AG09309 (cell line): ENCODE measurements at regions not wholly inside any gene's neighbourhood (a gene's known extent, or its start where the extent isn't known, plus 50 kb on each side); places are given as distances from the start of the nearest gene placed in this dataset.

Source experiments
- DNase-seq: peaks from one replicate; pipeline ENCODE4 v3.0.0-alpha.2; 2010; ENCODE audit warnings: low read depth
- H3K4me3 ChIP-seq: 2 replicates; pipeline ENCODE4 v1.5.1; 2011; ENCODE audit warnings: mild to moderate bottlenecking, low read depth, low read length, moderate library complexity; ENCODE audit not compliant: control insufficient read depth
- TF ChIP-seq, protein P1 (sequence below): IDR thresholded peaks from 2 replicates; pipeline ENCODE4 v1.5.1; 2011; ENCODE audit warnings: mild to moderate bottlenecking, low read depth, low read length, inconsistent platforms; ENCODE audit not compliant: insufficient read depth, control insufficient read depth; ENCODE audit errors: missing control alignments

DNA sequence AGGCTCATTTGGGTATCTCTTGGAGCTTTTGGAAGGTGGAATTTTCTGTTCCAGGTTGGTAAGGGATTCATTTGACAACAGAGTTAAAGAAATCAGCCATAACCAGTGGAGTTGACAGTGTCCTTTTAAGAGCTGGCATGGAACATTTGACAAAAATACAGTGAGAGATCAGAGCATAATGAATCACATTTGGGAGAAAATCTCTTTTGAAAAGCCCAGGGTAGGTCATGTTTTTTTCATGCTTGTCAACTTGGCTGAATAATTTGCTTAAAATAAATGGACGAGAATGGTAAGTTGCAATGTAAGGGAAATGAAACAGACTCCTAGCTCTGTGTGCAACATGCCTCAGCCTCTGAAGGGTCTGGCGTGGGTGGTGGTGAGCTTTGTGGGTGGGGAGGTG lies 235.3 kb upstream of the N4BP1 start:
- TF ChIP-seq, protein P1, sequence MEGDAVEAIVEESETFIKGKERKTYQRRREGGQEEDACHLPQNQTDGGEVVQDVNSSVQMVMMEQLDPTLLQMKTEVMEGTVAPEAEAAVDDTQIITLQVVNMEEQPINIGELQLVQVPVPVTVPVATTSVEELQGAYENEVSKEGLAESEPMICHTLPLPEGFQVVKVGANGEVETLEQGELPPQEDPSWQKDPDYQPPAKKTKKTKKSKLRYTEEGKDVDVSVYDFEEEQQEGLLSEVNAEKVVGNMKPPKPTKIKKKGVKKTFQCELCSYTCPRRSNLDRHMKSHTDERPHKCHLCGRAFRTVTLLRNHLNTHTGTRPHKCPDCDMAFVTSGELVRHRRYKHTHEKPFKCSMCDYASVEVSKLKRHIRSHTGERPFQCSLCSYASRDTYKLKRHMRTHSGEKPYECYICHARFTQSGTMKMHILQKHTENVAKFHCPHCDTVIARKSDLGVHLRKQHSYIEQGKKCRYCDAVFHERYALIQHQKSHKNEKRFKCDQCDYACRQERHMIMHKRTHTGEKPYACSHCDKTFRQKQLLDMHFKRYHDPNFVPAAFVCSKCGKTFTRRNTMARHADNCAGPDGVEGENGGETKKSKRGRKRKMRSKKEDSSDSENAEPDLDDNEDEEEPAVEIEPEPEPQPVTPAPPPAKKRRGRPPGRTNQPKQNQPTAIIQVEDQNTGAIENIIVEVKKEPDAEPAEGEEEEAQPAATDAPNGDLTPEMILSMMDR = no peak
- no peak overlapping the region for H3K4me3 ChIP-seq
- no peak for DNase-seq

DNA sequence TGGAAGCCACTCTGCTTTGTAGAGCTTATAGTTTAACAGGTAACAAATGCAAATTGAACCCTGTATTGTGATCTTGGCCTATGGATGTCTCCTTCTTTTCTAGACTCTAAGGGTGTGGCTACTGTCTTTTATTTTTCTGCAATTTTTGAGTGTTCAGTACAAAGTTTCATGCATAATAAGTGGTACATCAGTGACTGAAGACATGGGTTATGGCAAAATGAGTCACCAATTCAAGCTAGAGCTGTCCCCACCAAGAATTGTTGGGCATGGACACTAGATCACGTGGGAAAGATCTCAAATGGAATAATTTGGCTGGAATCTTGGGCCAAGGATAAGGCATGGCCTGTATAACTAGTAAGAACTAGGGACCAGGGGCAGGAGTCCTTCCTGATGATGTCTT lies 228.4 kb upstream of the N4BP1 start:
- DNase-seq = no peak
- H3K4me3 ChIP-seq = no peak overlapping the region
- TF ChIP-seq, protein P1 = no peak

DNA sequence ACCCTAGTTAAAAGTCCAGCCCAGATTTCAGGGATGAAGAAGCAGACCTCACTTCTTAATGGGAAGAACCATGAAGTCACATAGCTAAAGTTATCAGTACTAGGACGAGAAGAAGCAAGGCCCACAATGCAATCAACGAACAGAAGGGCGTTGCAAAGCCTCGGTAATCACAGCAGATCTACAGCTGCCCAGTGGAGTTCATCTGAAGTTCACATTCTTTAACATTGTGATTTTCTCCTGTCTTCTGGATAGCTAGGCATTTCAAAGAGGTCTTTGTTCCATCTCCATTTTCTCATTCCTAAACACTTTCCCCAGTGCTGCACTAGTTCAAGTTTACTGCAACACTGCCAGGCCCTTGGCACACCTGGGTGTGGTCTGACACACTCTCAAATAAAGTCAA lies 226.7 kb upstream of the N4BP1 start:
- no peak overlapping the region for H3K4me3 ChIP-seq
- DNase-seq = no peak
- TF ChIP-seq, protein P1 = no peak

DNA sequence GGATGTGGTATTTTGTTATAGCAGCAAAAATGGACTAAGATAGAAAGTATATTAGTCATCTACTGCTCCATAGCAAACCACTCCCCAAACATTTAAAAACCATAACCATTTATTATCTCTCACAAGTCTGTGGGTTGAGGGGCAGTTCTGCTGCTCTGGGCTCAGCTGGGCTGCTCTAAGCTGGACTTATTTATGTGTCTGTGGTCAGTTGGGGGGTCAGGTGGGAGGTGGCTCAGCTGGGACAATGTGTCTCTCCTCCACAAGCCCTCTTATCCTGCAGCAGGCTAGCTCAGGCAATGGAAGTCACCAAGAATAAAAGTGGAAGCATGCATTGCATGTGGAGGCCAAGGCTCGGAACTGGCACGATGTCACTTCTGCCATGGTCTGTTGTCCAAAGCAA lies 226.1 kb upstream of the N4BP1 start:
- TF ChIP-seq, protein P1 = no peak
- H3K4me3 ChIP-seq = no peak overlapping the region
- no peak for DNase-seq

DNA sequence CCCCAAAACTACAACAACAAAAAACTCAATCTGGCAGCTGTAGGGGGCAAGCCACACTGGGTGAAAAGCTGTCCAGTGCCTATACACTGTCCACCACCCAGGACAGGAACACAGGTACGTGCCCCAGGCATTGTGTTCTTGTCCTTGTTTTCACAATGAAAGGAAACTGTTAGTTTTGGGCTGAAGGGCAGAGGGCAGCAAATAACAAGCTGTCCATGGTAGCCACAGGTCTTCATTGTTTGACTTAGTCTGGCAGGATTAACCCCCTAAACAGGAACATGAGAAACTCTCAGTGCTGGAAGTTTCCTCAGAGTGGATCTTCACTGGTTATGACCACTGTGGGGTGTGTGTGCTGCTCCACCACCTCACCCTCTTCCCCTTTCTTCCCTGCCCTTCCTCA lies 224.6 kb upstream of the N4BP1 start:
- no peak overlapping the region for H3K4me3 ChIP-seq
- DNase-seq = no peak
- TF ChIP-seq, protein P1 = no peak

DNA sequence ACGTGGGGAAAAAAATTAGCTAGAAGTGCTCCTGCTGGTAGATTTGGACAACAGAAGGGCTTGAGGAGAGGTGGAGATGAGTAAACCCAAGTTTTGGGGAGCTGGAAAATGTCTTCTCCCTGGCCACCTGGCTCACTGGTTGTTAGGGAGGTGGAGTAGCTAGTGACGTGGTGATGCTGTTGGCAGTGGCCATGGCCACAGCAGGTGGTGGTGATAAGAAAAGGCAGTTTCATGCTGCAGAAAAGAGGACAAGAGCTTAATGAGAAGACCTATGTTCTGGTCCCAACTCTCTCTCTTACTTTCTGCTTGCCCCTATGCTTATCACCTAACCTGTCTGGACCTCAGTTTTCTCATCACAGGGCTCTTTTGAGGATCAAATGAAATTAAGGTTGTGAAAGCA lies 223.5 kb upstream of the N4BP1 start:
- H3K4me3 ChIP-seq = no peak overlapping the region
- TF ChIP-seq, protein P1 = no peak
- DNase-seq = no peak

DNA sequence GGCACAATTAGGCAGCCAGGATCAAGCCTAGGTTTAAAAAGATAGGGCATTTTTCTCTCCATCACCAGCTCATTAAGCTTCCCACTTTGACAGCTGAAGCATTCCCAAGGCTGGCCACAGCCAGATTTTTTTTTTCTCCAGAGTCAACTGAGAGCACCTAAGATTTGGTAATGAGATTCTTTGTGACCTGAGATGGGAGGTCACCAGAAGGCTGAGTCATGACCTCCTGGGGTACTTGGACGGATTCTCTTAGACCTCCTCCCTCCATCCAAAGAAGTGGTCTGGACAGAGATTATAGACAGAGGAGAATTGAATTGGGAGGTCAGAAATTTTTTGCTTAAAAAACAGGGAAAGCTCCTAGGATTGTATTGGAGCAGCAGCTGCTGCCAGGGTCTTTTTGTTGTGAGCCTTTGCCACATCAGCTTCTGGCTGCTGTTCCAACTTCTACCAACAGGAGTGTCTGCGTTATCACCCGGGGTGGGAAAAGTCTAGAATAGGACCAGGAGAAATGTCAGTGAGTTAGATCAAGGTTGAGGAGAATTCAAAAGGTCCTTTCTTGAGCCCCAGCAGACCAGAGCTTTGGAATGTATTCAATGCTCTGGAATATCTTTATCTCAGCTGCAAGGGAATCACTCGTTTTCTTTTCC lies 221.2 kb upstream of the N4BP1 start:
- no peak for DNase-seq
- H3K4me3 ChIP-seq = no peak overlapping the region
- TF ChIP-seq, protein P1 = no peak
